HG03571 (cell line): ENCODE measurements at regions not wholly inside any gene's neighbourhood (a gene's known extent, or its start where the extent isn't known, plus 50 kb on each side); places are given as distances from the start of the nearest gene placed in this dataset.

Experiments
- ATAC-seq: cut with Tn5 transposase; IDR thresholded peaks from one replicate; pipeline ENCODE4 v1.9.1; 2021; ENCODE audit not compliant: unreplicated experiment

GRCh38 chr10:4138146-4138721, 353.2 kb upstream of the KLF6 start:
- ATAC-seq: no peak

- ATAC-seq: no peak
These were observed 352.3 kb upstream of the KLF6 start for GRCh38 chr10:4137299-4137698.

GRCh38 chr10:4136121-4136520, 351.1 kb upstream of the KLF6 start:
- peak; percentile 77 for ATAC-seq

- ATAC-seq: no peak
These were observed 347.2 kb upstream of the KLF6 start for GRCh38 chr10:4132216-4132556.

- ATAC-seq: peak; percentile 57
These were observed 346.6 kb upstream of the KLF6 start for GRCh38 chr10:4131407-4132215.

- ATAC-seq: no peak
These were observed 345.7 kb upstream of the KLF6 start for GRCh38 chr10:4130685-4131084.

- ATAC-seq: no peak
These were observed 345.0 kb upstream of the KLF6 start for GRCh38 chr10:4129866-4130477.

GRCh38 chr10:4127518-4128315, 342.7 kb upstream of the KLF6 start:
- ATAC-seq: peak; percentile 74

- ATAC-seq: no peak
These were observed 340.8 kb upstream of the KLF6 start for GRCh38 chr10:4125776-4126175.

GRCh38 chr10:4121502-4122380, 336.7 kb upstream of the KLF6 start:
- ATAC-seq: peak; percentile 53

- no peak for ATAC-seq
These were observed 335.3 kb upstream of the KLF6 start for GRCh38 chr10:4120096-4120853.

- ATAC-seq: no peak
These were observed 334.1 kb upstream of the KLF6 start for GRCh38 chr10:4119107-4119506.

GRCh38 chr10:4117604-4118003, 332.6 kb upstream of the KLF6 start:
- ATAC-seq: no peak

- ATAC-seq: no peak
These were observed 326.6 kb upstream of the KLF6 start for GRCh38 chr10:4111643-4112042.

GRCh38 chr10:4109469-4109868, 324.5 kb upstream of the KLF6 start:
- ATAC-seq: no peak

GRCh38 chr10:4108693-4109092, 323.7 kb upstream of the KLF6 start:
- no peak for ATAC-seq

GRCh38 chr10:4107285-4107851, 322.4 kb upstream of the KLF6 start:
- no peak for ATAC-seq

- no peak for ATAC-seq
These were observed 318.6 kb upstream of the KLF6 start for GRCh38 chr10:4103603-4104002.

GRCh38 chr10:4102802-4103344, 317.9 kb upstream of the KLF6 start:
- ATAC-seq: no peak
